Heart left ventricle (tissue), 13 donors: ENCODE measurements at regions not wholly inside any gene's neighbourhood (a gene's known extent, or its start where the extent isn't known, plus 50 kb on each side); places are given as distances from the start of the nearest gene placed in this dataset.

Experiments
- POLR2A ChIP-seq, 2 donors: fragments of 450-650 bp; IDR thresholded peaks; one replicate each; pipeline ENCODE4 v1.6.1; 2017; ENCODE audit warnings: antibody characterized with exemption in 2 of 2, mild to moderate bottlenecking in 2 of 2, moderate library complexity in 2 of 2
- TF ChIP-seq, protein P1 (sequence below), 12 donors: fragments of 200-600 bp; sonication (generic) in 4 of 12; IDR thresholded peaks; one replicate each; pipeline versions ENCODE4 v1.5.0 to v1.8.0; 2018 to 2022; ENCODE audit warnings: antibody characterized with exemption in 12 of 12, mild to moderate bottlenecking in 5 of 12
- donor health status: ischemic (EF 13 %, LVEDD 7.1; RV severe dilation, severe dysfunction).
- donor health status: DM: no; HTN: yes; CAD: no.
- donor health status: DM: no; HTN: no; CAD: no.
- donor health status: ischemic (EF 25% LVEDD 6.9; RV normal size, moderate dysfunction).
- donor health status: ischemic (EF 25% LVEDD 5.7; RV mildly dilated, moderate dysfunction).
- donor health status: ischemic (EF 35%, LVEDD 5.7; RV mildly dilated, moderate dysfunction).
- donor health status: nonischemic (EF 11% LVEDD 7.7; RV severe dilation, severe dysfunction).
- donor health status: DM: yes; HTN: yes; CAD: no.
- donor health status: PGD.
- donor health status: ischemic (EF 29% LVEDD 5.4; RV normal size, mild dysfunction).
- donor health status: nonischemic (EF 23%, LVEDD 6.1; RV moderate dilation, normal function).

DNA sequence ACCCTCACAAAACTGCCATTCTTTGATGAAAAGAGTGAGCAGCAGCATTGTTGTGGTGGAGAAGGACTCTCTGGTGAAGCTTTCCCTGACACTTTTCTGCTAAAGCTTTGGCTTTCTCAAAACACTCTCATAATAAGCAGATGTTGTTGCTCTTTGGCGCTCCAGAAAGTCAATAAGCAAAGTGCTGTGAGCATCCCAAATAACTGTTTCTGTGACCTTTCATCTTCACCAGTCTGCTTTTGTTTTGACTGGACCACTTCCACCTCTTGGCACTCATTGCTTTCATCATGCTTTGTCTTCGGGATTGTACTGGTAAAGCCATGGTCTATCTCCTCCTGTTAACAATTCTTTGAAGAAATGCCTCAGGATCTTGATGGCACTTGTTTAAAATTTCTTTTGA lies 424.7 kb upstream of the TMPO start:
- no peak for TF ChIP-seq POLR2A (IDR thresholded peaks at IDR 0.05)
- TF ChIP-seq, protein P1, sequence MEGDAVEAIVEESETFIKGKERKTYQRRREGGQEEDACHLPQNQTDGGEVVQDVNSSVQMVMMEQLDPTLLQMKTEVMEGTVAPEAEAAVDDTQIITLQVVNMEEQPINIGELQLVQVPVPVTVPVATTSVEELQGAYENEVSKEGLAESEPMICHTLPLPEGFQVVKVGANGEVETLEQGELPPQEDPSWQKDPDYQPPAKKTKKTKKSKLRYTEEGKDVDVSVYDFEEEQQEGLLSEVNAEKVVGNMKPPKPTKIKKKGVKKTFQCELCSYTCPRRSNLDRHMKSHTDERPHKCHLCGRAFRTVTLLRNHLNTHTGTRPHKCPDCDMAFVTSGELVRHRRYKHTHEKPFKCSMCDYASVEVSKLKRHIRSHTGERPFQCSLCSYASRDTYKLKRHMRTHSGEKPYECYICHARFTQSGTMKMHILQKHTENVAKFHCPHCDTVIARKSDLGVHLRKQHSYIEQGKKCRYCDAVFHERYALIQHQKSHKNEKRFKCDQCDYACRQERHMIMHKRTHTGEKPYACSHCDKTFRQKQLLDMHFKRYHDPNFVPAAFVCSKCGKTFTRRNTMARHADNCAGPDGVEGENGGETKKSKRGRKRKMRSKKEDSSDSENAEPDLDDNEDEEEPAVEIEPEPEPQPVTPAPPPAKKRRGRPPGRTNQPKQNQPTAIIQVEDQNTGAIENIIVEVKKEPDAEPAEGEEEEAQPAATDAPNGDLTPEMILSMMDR (IDR thresholded peaks at IDR 0.05), result no peak
